Ureter (tissue), 1 donor: ENCODE measurements at regions not wholly inside any gene's neighbourhood (a gene's known extent, or its start where the extent isn't known, plus 50 kb on each side); places are given as distances from the start of the nearest gene placed in this dataset.

Experiments used
- DNase-seq: peaks from one replicate; pipeline ENCODE4 v3.0.0-alpha.2; 2020; ENCODE audit warnings: low spot score
- donor health status: DM: yes; HTN: yes; CAD: no.

DNA sequence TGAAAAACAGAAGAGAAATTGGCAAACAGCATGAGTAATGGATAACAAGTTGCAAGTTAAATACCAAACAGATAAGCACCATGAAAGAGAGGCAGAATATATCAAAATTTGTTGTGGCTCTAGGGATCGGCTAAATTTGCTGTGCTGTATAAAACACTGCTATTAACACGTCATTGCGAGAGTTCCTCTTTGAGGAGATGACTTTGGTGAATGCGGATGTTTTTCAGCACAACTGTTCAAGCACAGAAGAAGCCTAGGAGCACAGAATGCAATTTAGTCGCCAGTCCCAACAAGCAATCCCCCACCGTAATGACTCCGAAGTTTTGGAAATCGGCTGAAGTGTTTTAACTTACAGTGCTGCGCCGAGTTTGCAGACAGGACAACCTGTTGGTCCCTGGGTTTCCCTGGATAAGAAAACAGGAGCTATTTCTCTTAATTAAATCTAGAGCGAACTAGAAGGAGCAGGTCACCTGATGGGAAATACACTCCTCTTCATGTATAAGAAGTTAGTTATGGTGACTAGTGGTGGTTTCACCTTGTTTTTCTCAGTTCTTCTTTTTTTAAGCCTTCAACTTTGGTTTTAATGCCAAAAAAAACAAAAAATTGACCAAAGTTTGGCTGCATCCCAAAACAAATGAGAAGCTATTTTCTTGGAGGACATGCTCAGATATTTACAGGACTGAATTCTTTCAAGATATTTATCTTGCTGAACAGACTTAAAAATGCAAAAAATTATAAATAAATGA lies 454.1 kb upstream of the SALL3 start:
- DNase-seq, result no peak

DNA sequence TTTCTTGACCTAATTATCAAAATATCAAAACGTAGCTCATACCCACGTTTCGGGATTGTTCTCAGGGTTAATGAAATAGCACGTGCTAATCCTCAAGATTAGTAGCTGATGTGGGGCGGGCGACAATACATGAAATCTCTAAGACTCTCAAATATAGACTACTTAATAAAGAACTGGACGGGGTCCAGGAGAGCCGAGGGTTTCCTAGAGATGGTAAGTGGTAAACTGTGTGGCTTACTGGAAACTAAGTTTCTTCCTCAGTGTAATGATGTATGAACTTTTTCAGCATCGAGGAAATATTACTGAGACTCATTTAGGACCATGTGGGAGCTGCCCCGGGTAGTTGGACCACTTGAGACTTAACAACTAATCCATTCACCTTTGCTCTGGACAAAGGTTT lies 453.3 kb upstream of the SALL3 start:
- no peak for DNase-seq

DNA sequence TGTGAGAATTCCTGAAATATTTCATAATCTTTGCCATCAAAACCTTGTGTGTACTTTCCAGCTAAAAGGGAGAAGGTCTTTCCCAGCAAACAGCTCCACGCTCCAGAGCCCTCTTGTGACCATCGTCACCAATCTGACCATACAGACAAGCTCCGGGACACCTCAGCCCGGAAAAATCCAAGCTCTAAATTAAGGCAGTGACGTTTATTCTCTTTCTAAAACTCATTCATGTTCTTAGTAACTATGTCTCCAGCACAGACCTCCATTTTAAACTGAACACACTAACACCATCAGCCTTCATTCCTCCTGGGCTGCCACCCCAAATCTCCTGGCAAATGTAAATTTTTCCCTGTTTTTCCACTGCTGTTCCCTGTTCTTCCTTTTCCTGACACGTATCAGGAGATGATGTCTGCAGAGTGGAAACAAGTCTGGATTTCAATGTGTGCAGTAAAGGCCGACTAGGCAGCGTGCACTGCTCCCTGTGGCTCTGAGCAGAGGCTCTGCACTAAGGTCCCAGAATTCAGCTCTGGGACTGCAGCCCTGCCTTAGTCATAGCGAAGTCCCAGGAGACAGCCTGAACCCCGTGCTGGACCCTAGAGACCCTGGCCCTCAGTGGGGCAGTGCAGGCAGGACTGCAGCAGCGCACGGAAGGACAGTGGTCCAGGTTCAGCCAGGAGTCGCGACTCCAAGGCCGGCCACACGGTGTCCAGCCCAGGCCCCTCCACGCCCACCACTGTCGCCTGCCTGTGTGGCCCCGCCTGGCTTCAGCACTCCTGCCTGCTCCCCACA lies 452.5 kb upstream of the SALL3 start:
- no peak for DNase-seq

DNA sequence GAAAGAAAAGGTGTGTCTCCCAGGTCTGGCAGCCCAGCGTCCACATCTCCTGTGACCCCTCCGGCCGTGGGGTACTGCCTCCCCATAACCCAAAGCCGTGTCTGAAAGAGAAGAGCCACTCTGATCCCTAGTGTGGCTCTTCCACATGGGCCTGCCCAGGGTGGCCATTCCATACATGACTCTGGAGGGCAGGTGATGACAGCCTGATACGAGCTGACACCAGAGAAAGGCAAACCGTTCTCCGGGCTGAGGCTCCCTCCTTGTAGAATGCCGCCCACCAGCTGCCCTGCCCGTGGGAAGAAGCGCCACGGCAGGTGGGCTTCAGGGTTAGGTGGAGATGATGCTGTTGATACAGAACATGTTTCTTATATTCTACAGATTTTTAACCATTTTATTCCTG lies 451.6 kb upstream of the SALL3 start:
- no peak for DNase-seq

DNA sequence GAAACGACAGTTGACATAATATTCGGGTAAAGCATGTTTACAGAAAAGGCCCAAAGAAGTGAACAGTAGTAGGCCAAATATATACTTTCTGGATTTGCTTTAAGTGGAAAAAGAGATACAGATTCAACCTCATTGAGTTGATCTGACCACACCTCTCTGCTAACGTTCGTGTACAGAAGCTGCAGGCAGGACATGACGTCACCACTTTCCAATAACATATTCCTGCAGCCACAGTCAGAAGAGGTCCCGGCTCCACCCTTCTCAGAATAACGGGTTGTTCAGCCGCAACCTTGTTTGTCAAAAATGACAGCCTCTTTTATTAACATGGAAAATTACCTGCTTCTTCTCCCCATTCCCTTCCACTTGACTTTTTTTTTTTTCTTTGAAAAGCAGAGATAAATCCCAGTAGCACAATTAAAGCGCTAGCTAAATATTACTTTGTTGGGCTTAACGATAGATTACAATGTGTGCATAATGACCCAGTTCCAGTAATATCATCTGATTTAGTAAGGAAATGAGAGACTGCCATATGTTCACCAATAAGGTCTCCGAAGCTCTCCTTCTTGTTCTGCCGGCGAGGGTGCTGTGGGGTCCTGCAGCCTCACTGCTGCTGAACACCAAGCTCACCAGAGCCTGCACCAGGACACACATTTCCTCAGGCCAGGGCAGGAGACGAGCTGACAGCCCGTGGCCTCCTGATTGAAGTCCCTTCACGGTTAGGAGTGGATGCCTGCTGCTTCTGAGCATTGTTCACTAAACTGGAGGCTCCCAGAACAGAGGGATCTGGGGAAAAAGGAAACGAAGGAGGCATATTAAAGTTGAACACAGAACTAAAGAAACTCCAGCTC lies 451.0 kb upstream of the SALL3 start:
- DNase-seq, result no peak

DNA sequence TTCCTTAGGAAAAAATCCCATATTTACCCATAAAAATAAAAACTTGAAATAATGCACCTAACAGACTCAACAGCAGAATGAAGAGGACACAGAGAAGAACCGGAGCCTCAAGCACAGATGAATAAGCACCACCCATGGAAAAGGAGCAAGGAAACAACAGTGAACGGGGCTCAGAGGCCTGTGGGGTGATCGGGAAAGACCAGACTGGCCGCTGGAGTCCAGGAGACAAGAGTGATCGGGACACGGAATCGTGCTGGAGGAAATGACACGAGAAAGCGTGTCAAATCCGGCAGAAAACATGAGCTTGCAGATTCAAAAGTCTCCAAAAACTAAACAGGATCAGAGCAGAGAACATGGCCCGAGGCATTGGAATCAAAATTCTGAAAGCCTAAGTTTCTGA lies 448.0 kb upstream of the SALL3 start:
- DNase-seq, result no peak

DNA sequence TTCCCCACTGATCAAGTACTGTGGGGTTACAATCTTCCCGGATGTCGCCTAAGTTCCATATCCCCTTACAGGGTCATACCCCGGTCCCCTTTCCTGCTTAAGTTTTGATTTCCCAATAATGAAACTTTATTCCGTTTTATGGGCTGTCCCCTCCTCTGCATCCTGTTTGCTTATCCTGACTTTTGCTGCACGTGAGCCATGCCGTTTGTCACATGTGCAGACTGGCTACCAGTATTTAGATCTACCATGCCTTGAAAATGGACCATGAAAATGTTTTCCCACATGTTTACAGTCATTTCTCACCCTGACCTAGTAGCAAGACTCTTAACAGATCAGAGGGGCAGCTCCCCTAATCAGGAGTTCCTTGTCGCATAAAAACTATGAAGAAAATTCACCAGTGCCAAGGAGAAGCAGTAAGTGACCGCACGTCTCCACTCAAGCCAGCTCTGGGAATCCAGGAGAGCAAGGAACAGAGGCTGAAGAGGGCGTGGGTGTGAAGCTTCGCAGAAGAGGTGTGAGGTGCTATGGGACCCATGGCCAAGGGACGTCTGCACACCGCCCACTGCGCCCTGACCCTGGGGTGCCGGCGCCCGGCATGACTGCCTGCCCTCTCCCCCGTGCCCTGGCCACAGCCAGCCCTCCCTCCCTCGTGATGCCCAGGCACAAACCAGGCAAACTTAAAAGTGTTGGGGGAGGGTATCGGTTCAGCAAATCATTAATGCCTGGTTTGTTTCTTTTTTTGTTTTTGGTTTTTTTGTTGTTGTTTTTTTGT lies 440.8 kb upstream of the SALL3 start:
- no peak for DNase-seq

DNA sequence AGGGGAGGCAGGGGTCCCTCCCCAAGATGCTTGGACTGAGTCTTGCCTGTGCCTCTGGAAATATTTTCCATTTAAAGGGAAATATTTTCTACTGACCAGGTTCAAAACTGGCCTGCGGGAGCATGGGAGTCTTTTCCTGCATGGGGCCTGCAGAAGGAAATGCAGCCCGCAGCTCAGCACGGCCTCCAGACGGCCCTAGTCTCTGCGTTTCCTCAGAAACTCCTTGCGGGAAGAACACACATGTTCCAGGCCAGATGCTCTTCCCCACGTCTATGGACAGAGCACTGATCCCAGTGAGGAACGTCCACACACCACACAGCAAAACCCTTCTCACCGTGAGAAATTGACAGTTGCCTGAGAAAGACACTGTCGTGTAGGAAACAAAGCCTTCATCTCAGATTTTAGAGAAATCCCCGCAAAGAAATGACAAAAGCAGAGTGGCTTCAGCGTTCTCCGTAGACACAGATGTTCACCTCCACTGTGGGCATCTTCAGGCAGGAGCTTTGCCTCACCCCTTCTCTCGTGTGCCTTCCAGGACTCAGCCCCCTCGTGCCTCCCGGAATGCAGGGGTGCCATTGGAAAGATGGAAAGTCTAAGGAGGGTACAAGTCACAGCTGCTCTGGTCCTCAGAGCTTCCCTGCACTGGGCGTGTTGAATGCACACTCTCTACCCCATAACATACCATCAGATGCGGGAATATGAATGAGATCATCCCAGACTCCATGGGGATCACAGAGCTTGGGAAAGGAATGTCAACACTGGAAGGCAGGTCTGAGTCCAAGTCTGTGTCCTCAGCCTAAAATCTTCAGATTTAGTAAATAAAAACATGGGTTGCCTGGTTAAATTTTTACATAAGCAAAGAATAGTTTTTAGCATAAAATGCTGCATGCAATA lies 438.7 kb upstream of the SALL3 start:
- no peak for DNase-seq

DNA sequence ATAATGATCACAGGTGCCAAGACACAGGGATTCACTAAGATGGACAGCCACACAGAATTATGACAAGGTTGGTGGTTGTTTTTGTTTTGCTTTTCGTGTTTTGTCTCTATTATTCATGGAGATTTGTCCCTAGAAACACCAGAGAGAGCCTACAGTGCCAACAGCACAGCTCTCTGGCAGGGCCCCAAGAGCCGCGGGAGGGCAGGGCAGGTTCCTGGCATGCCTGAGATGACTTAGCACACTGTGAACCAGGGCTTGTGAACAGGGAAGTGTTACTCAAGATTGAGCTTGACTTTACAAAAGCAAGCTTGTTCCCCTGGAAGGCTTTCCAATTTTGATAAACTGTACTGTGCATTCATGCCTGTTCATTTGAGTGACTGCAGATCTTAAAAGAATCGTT lies 437.4 kb upstream of the SALL3 start:
- DNase-seq, result peak; percentile 85

DNA sequence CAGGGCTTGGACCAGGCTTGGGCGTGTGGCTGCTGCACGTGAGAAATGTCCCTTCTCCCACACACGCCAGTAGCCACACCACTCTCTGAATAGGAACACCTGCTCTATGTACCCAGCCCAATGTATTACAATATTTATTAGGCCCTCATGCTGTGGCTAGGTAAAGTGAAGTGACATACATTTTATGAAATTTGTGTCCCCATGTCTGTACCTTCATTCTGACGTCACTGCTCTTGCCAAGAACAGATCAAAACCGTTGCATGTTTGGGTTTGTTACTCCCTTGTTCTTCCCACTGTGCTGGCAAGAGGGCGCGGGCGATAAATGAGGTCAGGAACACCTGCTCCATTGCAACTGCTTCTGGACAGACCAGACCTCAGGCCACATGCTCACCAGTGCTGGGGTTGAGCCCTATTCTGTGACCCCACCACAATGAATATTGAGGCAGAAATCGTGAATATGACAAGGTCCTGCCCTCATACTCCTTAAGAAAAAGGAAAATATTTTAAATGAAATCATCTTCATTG lies 436.4 kb upstream of the SALL3 start:
- DNase-seq, result peak; percentile 27

DNA sequence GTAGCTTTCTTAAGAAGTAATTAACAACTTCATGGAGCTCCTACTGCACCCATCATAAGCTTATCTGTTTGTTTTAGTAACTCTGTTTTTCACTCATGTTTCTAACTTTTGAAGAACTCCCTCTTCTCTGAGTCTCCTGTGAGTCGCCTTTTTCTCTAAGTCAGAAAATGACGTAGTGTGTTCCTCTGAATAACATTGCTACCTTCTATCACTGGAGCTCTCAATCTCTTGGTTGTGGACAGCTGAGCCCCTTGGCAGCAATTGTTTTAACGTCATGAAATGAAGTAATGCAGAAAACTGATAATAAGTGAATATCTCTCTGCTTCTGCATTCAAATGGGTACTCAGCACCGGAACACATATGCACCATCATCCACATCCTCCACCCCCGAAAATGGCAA lies 433.3 kb upstream of the SALL3 start:
- DNase-seq, result no peak

DNA sequence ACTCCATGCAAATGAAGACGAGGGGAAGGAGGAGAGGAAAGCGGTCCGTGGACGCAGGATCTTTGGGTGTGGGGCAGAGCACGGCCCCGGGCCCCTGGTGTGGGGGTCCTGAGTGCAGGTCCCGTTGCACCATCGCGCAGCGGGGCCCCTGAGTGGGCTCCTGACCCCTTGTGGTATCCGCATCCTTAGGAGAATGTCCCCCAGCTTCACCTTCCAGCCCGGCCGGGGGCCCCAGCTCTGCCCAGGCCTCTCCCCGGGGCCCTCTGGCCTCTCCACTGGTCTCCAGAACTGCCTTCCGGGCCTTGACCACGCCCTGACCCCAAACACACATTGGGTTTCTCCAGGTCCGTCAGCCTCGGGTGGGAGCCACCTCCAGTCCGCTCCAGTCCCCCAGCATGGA lies 431.8 kb upstream of the SALL3 start:
- DNase-seq, result no peak

DNA sequence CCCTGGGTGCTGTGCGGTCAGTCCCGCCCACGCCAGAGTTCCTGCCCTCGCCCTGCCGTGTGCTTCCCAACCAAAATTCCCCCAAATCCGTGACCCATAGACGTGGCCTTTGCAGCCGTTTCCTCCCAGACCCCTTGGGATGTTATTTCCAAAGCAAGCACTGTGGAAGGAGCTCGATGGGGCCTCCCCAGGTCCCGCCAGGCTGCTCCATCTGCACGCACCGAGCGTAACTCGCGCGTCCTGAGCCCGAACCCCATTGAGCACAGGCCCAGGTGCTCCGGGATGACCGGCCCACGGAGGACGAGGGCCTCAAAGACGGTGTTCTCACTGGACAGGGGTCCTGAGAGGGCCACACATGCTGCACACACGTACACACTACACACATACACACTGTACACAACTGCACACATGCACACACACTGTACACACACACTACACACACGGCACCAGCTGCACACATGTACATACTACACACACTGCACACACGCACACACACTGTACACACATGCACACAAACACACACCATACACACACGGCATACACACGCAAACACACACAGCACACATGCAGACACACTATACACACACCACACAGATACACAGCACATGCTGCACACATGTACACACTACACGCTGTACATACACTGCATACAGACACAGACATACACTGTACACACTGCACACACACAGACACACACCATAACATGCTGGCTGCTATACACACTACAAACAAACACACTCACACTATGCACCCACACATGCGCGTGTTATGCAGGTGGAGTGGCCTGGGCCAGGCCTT lies 431.2 kb upstream of the SALL3 start:
- DNase-seq, result no peak

DNA sequence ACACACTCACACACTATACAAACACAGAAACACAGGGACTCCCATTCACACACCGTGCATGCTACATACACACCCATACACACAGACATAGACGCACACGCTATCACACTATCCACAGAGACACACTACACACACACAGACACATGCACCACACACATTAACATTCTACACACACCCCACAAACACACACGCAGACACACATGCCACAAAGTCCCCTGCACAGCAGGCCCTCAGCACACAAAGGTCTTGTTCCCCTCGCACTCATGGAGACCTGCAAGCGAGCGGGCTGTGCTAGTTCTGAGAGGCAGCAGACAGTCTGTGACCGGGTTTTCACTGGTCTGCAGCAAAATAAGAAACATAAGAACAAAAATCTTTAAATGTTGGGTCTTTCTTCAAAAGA lies 429.6 kb upstream of the SALL3 start:
- no peak for DNase-seq

DNA sequence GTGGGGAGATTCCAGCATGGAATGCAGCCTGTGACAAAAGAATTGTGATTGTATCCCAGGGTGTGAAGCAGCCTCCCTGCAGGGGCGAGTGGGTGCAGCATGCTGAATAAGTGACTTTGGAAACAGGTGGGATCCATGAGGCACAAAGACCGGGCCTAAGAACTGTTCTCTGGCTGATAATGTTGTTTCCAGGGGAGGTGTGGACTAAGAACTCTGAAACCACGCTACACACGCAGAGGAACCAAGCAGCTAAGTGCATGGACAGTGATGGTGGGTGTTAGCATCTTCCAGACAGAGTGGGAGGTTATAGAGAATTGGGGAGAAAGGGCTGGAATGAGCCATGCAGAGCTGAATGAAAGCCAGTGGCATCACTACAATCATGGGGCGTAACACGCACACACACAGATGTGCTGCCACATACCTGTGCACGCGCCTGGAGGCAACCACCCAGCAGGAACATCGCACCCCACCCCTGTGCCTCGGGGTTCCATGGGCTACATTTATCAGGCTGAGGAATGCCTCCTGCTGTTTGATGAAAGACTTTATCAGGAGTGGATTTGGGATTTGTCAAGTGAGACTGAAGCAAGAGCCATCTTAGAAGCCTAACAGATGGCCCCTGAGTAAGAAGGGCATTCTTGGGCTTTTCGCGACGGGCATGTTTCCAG lies 424.5 kb upstream of the SALL3 start:
- no peak for DNase-seq

DNA sequence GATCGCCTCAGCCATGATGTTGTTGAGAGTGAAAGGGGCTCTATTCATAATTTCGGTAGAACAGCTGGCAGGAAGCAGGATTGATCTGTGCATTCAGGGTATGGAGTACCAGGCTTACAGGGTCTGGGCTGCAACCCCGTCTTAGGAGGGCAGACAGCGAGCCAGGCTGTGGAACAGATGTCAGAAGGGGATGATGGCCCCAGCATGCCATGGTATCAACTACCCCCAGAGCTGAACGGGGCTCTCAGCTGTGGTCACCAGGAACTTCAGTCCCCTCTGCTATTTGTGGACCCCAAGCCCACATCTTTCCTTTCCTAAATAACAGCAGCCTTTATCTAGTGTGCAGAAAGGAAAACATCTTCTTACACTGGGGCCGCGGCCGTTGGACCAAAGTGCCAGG lies 422.2 kb upstream of the SALL3 start:
- DNase-seq, result no peak

DNA sequence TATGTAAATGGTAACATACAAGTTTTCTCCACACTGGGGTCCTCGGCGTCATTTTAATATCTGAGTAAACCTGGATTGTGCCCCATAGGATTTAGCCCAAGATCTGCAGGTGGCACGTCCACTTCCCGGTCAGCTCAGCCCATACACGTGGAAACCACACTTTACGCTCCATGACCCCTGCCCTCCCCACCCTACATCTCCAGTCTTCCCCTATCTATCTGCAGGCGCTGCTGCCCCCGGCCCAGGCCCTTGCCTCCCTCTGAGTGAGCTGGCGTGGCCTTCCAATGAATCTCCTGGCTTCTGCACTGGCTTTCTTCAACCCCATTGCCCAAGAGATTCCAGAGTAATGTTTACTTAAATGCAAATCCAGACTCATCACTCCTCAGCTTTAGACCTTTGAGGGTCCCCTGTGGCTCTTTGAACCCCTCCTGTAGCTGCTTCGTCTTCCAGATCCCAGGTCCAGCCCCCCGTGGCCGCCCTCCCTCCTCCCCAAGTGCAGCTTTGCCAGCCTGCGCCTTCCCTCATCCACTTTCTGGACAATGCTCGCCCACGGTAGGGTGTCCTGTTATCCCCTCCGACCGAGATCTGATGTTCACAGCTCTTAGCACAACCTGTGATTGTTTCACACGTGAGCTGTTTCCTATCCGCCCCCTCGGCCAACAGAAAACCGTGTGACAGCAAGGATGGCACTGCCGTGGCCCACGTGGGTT lies 421.4 kb upstream of the SALL3 start:
- no peak for DNase-seq

DNA sequence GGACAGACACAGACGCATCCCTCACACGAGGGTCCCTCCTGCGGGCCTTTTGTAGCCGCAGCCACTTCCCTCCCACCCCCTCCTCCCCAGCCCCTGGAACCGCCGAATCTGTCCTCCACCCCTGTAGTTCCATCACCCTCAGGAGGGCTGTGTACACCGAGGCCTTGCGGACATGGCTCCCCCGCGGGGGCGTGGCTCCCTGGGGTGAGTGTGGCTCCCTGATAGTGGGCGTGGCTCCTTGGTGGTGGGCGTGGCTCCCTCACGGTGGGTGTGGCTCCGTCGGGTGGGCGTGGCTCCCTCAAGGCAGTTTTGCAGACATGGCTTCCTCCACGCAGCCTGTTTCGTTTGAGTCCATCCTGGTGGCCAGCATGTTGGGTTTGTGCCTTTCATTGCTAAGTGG lies 420.7 kb upstream of the SALL3 start:
- DNase-seq, result peak; percentile 40
